ENCODE measurements at regions not wholly inside any gene's neighbourhood (a gene's known extent, or its start where the extent isn't known, plus 50 kb on each side); places are given as distances from the start of the nearest gene placed in this dataset.
A peak's percentile ranks its signal among the peaks of the same experiment; 100 is the strongest.

GRCh38 chr12:130009961-130010360 is 106.1 kb upstream of the TMEM132D start:
- no peak overlapping the region for H3K4me3 ChIP-seq
- no peak for FAIRE-seq
- no peaks in the 10 kb centered on the region for H3K9me3 ChIP-seq
- H3K36me3 ChIP-seq, result no peaks in the 10 kb centered on the region
- intact Hi-C loops (cut with DNase I), result no loop called here
- peak in 1 of 6 donors; percentile 46 for DNase-seq
- TF ChIP-seq, protein P1, sequence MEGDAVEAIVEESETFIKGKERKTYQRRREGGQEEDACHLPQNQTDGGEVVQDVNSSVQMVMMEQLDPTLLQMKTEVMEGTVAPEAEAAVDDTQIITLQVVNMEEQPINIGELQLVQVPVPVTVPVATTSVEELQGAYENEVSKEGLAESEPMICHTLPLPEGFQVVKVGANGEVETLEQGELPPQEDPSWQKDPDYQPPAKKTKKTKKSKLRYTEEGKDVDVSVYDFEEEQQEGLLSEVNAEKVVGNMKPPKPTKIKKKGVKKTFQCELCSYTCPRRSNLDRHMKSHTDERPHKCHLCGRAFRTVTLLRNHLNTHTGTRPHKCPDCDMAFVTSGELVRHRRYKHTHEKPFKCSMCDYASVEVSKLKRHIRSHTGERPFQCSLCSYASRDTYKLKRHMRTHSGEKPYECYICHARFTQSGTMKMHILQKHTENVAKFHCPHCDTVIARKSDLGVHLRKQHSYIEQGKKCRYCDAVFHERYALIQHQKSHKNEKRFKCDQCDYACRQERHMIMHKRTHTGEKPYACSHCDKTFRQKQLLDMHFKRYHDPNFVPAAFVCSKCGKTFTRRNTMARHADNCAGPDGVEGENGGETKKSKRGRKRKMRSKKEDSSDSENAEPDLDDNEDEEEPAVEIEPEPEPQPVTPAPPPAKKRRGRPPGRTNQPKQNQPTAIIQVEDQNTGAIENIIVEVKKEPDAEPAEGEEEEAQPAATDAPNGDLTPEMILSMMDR (IDR thresholded peaks at IDR 0.05), result no peak
- H3K27ac ChIP-seq, result no peak overlapping the region
- WGBS, 2 donors, result 61 to 73% methylated on average over 16 of the region's 16 CpGs
- H3K4me1 ChIP-seq, result no peaks in the 10 kb centered on the region
- peaks cover 0 to 13% (median 1%) of the 10 kb centered on the region in 4 donors for H3K27me3 ChIP-seq
- ATAC-seq, result no peak

DNA sequence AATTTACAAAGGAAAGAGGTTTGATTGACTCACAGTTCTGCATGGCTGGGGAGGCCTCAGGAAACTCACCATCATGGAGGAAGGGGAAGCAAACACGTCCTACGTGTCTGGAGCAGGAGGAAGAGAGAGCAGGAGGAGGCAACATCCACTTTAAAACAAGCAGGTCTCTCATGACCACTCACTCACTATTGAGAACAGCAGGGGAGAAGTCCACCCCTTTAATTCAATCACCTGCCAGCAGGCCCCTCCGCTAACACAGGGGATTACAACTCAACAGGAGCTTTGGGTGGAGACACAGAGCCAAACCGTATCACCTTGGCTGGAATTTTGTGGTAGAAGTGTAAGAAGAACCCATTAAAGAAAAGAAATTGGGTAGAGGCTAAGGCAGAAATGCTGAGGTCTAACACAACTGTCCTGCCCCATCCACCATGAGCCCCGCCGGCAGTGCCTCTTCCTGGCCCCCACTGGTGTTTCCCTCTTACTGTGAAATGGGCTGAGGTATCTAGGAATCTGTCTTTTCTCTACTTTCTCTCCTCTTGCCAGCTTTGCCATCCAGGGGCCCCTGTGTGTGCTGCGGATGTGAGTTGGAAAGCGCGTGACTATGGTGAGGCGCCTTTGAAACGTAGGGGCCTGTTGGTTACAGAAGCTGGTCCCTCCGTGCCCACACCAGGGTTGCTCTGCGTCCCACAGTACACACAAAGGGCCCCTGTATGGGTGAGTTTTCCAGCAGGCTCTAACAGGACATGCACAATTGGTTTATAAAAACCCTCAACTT is 108.0 kb upstream of the TMEM132D start:
- 65 to 74% methylated on average over 13 of the region's 13 CpGs for WGBS, 2 donors
- Histone ChIP-seq H3K4me3 (no peak overlapping the region), H3K4me1 (no peaks in the 10 kb centered on the region), H3K9me3 (no peaks in the 10 kb centered on the region), H3K27ac (no peak overlapping the region), H3K27me3 (peaks cover 0 to 17% (median 2%) of the 10 kb centered on the region in 4 donors), H3K36me3 (no peaks in the 10 kb centered on the region)
- intact Hi-C loops (cut with DNase I), result no loop called here
- FAIRE-seq (no peak), DNase-seq (no peak), ATAC-seq (no peak)
- TF ChIP-seq, protein P1 (IDR thresholded peaks at IDR 0.05), result no peak

- peaks cover 0 to 17% (median 2%) of the 10 kb centered on the region in 4 donors for H3K27me3 ChIP-seq
- H3K27ac ChIP-seq, result no peak overlapping the region
- H3K4me1 ChIP-seq, result no peaks in the 10 kb centered on the region
- no peak overlapping the region for H3K4me3 ChIP-seq
- DNase-seq, result peak in 5 of 6 donors; percentile 6 to 80 (median 57)
- WGBS, 2 donors, result 6 to 7% methylated on average over 36 of the region's 36 CpGs
- intact Hi-C loops (cut with DNase I), result no loop called here
- TF ChIP-seq, protein P1 (IDR thresholded peaks at IDR 0.05), result peak; percentile 42 to 64 (median 48)
- ATAC-seq, result peak; percentile 74 to 90 (median 89)
- no peaks in the 10 kb centered on the region for H3K36me3 ChIP-seq
- FAIRE-seq, result no peak
- H3K9me3 ChIP-seq, result no peaks in the 10 kb centered on the region
These were observed 110.1 kb upstream of the TMEM132D start for GRCh38 chr12:130013771-130014484.

DNA sequence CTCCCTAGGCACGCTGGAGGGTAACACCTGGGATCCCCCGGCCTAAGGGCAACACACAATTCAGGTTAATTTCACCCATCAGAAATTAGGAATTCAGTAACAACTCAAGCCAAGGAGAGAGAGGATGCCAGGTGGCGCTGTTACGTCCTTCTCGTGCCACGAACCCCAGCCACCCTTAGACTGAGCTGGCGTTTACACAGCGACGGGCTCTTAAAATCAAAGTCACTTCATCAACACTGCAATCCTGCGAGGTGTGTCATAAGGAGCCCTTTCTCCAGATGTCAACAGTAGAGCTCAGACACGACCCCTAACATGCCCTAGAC is 110.6 kb upstream of the TMEM132D start:
- DNase-seq, result no peak
- peaks cover 0 to 17% (median 2%) of the 10 kb centered on the region in 4 donors for H3K27me3 ChIP-seq
- ATAC-seq, result no peak
- intact Hi-C loops (cut with DNase I), result no loop called here
- H3K27ac ChIP-seq, result no peak overlapping the region
- TF ChIP-seq, protein P1 (IDR thresholded peaks at IDR 0.05), result no peak
- no peak for FAIRE-seq
- WGBS, 2 donors, result 4 to 5% methylated on average over 11 of the region's 11 CpGs
- no peak overlapping the region for H3K4me3 ChIP-seq
- H3K4me1 ChIP-seq, result no peaks in the 10 kb centered on the region
- no peaks in the 10 kb centered on the region for H3K36me3 ChIP-seq
- no peaks in the 10 kb centered on the region for H3K9me3 ChIP-seq

DNA sequence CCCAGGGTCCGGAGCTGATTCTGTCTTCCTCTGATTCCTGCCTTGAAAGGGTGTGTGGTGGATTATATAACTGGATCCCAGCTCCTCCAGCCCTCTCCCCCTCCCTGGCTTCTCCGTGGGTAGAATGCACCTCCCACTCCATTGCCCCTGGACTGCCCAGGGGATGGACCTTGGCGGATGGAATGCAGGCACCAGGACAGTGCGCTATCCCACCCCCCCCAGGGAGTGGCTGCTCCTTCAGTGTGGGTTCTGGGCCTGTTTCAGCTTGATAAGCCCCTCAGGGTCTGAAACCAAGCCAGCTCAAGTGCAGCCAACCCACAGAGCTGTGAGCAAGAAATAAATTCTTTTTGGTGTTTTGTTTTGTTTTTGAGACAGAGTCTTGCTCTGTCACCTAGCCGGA is 112.4 kb upstream of the TMEM132D start:
- Histone ChIP-seq H3K4me1 (no peaks in the 10 kb centered on the region), H3K27ac (no peak overlapping the region), H3K9me3 (no peaks in the 10 kb centered on the region), H3K4me3 (no peak overlapping the region), H3K27me3 (peaks cover 0 to 17% (median 2%) of the 10 kb centered on the region in 4 donors), H3K36me3 (no peaks in the 10 kb centered on the region)
- ATAC-seq, result no peak
- no peak for FAIRE-seq
- TF ChIP-seq, protein P1 (IDR thresholded peaks at IDR 0.05), result no peak
- no peak for DNase-seq
- 57 to 62% methylated on average over 5 of the region's 5 CpGs for WGBS, 2 donors
- intact Hi-C loops (cut with DNase I), result no loop called here
